ENCODE measurements at regions not wholly inside any gene's neighbourhood (a gene's known extent, or its start where the extent isn't known, plus 50 kb on each side); places are given as distances from the start of the nearest gene placed in this dataset.

GRCh38 chr2:120528051-120528692 is 182.2 kb downstream of the INHBB start:
- TF ChIP-seq CTCF (IDR thresholded peaks at IDR 0.05) = no peak
- TF ChIP-seq POLR2AphosphoS5 (IDR thresholded peaks at IDR 0.05) = no peak
- TF ChIP-seq POLR2A (IDR thresholded peaks at IDR 0.05) = no peak

Measured in gastroesophageal sphincter (tissue), 3 donors.